PFSK-1 (cell line): ENCODE measurements at regions not wholly inside any gene's neighbourhood (a gene's known extent, or its start where the extent isn't known, plus 50 kb on each side); places are given as distances from the start of the nearest gene placed in this dataset.

Experiments used
- POLR2AphosphoS5 ChIP-seq: IDR thresholded peaks from 2 replicates; pipeline ENCODE4 v1.6.1; 2012; ENCODE audit warnings: low read depth, mild to moderate bottlenecking, control low read depth, low read length, moderate library complexity
- TAF1 ChIP-seq: IDR thresholded peaks from 2 replicates; pipeline ENCODE4 v1.6.1; 2012; ENCODE audit warnings: low read length, control low read depth, borderline replicate concordance; ENCODE audit not compliant: insufficient read depth

DNA sequence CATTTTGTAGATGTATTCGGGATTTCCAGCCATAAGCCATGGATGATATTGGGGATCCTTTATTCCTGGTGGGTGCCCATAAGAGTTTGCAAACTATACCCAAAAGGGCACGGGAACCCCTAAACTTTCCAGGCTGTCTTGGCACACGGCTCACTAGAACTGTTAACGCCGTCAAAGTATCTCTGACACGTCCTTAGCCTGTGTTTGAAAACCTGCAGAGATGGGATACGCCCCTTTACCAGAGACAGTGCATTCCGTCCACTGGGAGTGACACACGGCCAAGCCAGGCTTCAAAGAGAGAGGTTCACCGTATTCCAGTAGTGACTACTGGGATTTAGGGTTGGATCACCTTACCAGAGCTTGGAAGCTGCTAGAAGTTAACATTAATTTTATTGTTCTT lies 95.0 kb downstream of the THBS2 start:
- TF ChIP-seq TAF1: no peak
- TF ChIP-seq POLR2AphosphoS5: no peak
